ENCODE measurements at regions not wholly inside any gene's neighbourhood (a gene's known extent, or its start where the extent isn't known, plus 50 kb on each side); places are given as distances from the start of the nearest gene placed in this dataset.

GRCh38 chr12:86379337-86379736, 123.1 kb upstream of the MGAT4C start:
- no peak for TF ChIP-seq CTCF (IDR thresholded peaks at IDR 0.05)
- Histone ChIP-seq H3K9ac (no peak overlapping the region), H3K36me3 (ENCODE audit: control insufficient read depth, insufficient read depth, low read length) (no peaks in the 10 kb centered on the region), H3K4me3 (ENCODE audit: low read depth, low read length) (no peak overlapping the region), H2AFZ (no peak overlapping the region), H3K27me3 (ENCODE audit: control insufficient read depth, insufficient read depth, low read length) (no peaks in the 10 kb centered on the region), H3K4me2 (ENCODE audit: low read length) (no peak overlapping the region), H3K79me2 (no peaks in the 10 kb centered on the region), H3K4me1 (no peaks in the 10 kb centered on the region), H3K27ac (no peak overlapping the region), H3K9me3 (ENCODE audit: control insufficient read depth, low read length) (no peaks in the 10 kb centered on the region)

GRCh38 chr12:86376052-86376451, 119.9 kb upstream of the MGAT4C start:
- H3K9me3 ChIP-seq (ENCODE audit: control insufficient read depth, low read length), result no peaks in the 10 kb centered on the region
- no peak overlapping the region for H2AFZ ChIP-seq
- no peaks in the 10 kb centered on the region for H3K36me3 ChIP-seq (ENCODE audit: control insufficient read depth, insufficient read depth, low read length)
- no peak for TF ChIP-seq CTCF (IDR thresholded peaks at IDR 0.05)
- no peaks in the 10 kb centered on the region for H3K79me2 ChIP-seq
- no peaks in the 10 kb centered on the region for H3K4me1 ChIP-seq
- no peak overlapping the region for H3K4me3 ChIP-seq (ENCODE audit: low read depth, low read length)
- no peak overlapping the region for H3K4me2 ChIP-seq (ENCODE audit: low read length)
- H3K9ac ChIP-seq, result no peak overlapping the region
- no peaks in the 10 kb centered on the region for H3K27me3 ChIP-seq (ENCODE audit: control insufficient read depth, insufficient read depth, low read length)
- H3K27ac ChIP-seq, result no peak overlapping the region

DNA sequence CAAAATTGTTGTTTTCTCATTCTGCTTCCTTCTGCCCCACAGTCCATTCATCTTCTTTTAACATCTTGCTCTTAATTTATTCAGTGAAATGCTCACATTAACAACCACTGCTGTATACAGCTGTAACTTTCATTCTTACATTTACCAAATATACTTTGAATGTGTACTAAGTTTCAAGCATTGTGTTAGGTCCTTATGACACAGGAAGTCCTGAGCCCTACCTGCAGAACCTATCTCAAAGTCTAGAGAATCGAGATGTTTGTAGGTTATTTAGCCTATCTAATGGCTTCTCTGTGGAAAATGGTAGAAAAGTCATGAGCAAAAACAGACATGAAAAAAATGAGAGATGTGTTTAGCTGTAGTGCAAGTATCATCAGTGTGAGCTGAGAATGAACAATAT, 117.6 kb upstream of the MGAT4C start:
- Histone ChIP-seq H3K4me1 (no peaks in the 10 kb centered on the region), H3K36me3 (ENCODE audit: control insufficient read depth, insufficient read depth, low read length) (no peaks in the 10 kb centered on the region), H3K9me3 (ENCODE audit: control insufficient read depth, low read length) (no peaks in the 10 kb centered on the region), H3K27me3 (ENCODE audit: control insufficient read depth, insufficient read depth, low read length) (no peaks in the 10 kb centered on the region), H2AFZ (no peak overlapping the region), H3K4me2 (ENCODE audit: low read length) (no peak overlapping the region), H3K4me3 (ENCODE audit: low read depth, low read length) (no peak overlapping the region), H3K27ac (no peak overlapping the region), H3K9ac (no peak overlapping the region), H3K79me2 (no peaks in the 10 kb centered on the region)
- TF ChIP-seq CTCF (IDR thresholded peaks at IDR 0.05), result no peak

GRCh38 chr12:86367137-86367536, 110.9 kb upstream of the MGAT4C start:
- no peak overlapping the region for H3K4me2 ChIP-seq (ENCODE audit: low read length)
- no peak overlapping the region for H3K4me3 ChIP-seq (ENCODE audit: low read depth, low read length)
- no peak overlapping the region for H2AFZ ChIP-seq
- H3K36me3 ChIP-seq (ENCODE audit: control insufficient read depth, insufficient read depth, low read length), result no peaks in the 10 kb centered on the region
- H3K27me3 ChIP-seq (ENCODE audit: control insufficient read depth, insufficient read depth, low read length), result no peaks in the 10 kb centered on the region
- no peak for TF ChIP-seq CTCF (IDR thresholded peaks at IDR 0.05)
- no peak overlapping the region for H3K9ac ChIP-seq
- H3K9me3 ChIP-seq (ENCODE audit: control insufficient read depth, low read length), result no peaks in the 10 kb centered on the region
- no peak overlapping the region for H3K27ac ChIP-seq
- no peaks in the 10 kb centered on the region for H3K4me1 ChIP-seq
- H3K79me2 ChIP-seq, result no peaks in the 10 kb centered on the region

- Histone ChIP-seq H3K4me1 (no peaks in the 10 kb centered on the region), H3K4me3 (ENCODE audit: low read depth, low read length) (no peak overlapping the region), H3K4me2 (ENCODE audit: low read length) (no peak overlapping the region), H3K36me3 (ENCODE audit: control insufficient read depth, insufficient read depth, low read length) (no peaks in the 10 kb centered on the region), H2AFZ (no peak overlapping the region), H3K27me3 (ENCODE audit: control insufficient read depth, insufficient read depth, low read length) (no peaks in the 10 kb centered on the region), H3K27ac (no peak overlapping the region), H3K9ac (no peak overlapping the region), H3K9me3 (ENCODE audit: control insufficient read depth, low read length) (no peaks in the 10 kb centered on the region), H3K79me2 (no peaks in the 10 kb centered on the region)
- no peak for TF ChIP-seq CTCF (IDR thresholded peaks at IDR 0.05)
Observed at GRCh38 chr12:86349196-86349595, 93.0 kb upstream of the MGAT4C start.

Data from parathyroid adenoma (tissue), 2 donors.